NOMO-1 treated with dmso at 0.1 percent for 144 hours (cell line): ENCODE measurements at regions not wholly inside any gene's neighbourhood (a gene's known extent, or its start where the extent isn't known, plus 50 kb on each side); places are given as distances from the start of the nearest gene placed in this dataset.

ENCODE experiments used
- DNase-seq: peaks from one replicate; lab custom pipeline; 2025; ENCODE audit not compliant: unreplicated experiment; lab: John Stamatoyannopoulos, UW

DNA sequence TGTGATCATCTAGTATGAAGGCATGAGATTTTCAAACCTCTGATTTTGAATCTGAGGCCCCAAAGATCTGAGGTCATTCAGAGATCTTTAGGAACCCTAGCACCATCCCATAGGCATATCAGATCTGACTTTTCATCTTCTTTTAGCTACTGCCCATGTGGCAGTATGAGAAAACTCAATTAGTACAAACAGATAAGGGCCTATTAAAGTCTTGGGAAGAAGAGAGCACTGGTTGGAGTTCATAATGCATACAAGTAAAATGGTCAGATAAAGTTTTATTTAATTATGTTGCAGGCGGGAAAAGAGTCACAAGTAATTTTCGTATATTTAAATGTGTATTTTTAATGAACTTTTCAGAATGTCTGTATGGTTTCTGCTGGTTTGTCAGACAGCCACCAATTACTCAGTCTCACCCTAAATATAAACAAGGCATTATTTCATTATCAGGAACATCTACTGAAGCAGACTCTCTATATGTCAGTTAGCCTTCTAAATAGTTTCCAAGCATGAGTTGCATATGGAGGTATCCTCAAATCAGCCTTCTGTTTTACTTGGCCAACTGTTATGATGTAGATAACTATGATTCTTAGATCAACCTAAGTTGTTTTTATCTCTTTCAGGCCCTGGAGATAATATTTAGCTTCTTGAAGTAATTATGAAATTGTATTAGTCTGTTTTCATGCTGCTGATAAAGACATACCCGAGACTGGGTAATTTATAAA lies 340.3 kb upstream of the TBC1D5 start:
- no peak for DNase-seq

DNA sequence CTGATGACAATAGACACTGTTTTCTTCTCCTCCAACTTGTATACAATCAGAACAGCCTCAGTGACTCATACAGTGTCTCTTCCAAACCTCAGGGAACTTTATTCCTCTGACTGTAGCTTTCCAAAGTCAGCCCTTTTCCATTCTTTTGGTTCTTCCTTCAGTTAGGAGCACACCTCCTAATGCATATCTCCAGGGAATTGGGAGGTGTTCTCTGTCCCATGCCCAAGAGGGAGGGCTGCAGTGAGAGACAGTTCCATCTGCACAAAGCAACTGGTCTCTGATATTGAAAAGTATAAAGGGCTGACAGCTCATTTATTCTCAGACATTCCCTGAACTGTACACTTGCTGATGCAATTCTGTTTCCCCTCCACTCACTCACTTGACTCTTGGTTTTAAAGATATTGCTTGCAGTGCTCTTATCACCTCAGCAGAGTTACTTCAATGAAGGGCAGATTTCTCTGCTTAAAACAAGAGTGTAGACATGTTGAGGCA lies 337.8 kb upstream of the TBC1D5 start:
- no peak for DNase-seq

DNA sequence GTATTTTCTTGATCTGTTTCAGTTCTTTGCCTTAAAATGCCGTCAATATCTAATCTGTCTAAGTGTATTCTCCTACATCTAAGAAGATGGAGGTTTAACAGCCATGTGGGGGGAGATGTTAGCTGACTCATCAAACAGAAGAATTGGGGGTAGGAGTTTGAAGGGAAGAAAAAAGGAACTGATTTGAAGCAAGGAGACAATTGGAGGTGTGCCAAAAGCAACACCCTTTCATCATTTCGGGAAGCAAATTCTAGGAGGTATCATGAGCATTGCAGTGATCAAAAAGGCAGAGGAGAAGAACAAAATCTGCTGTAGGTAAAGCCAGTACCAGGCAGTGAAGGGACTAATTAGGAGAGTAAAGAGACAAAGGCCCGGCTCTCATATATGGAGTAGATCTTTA lies 337.3 kb upstream of the TBC1D5 start:
- peak; percentile 77 for DNase-seq

DNA sequence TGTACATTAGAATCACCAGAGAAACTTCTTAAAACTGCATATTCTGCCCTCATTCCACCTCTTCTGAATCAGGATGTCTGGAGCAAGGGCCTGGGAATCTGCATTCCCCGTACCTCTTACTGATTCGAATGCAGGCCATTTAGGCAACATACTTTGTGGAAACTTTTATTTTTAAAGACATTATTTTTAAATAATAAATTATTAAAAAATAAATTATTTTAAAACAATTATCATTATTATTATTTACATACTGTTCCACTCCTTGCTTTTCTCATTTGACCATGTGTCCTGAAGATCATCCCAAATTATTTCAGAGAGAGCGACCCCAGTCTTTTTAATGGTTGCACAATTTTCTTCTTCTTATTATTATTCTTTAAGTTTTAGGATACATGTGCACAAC lies 336.6 kb upstream of the TBC1D5 start:
- no peak for DNase-seq

DNA sequence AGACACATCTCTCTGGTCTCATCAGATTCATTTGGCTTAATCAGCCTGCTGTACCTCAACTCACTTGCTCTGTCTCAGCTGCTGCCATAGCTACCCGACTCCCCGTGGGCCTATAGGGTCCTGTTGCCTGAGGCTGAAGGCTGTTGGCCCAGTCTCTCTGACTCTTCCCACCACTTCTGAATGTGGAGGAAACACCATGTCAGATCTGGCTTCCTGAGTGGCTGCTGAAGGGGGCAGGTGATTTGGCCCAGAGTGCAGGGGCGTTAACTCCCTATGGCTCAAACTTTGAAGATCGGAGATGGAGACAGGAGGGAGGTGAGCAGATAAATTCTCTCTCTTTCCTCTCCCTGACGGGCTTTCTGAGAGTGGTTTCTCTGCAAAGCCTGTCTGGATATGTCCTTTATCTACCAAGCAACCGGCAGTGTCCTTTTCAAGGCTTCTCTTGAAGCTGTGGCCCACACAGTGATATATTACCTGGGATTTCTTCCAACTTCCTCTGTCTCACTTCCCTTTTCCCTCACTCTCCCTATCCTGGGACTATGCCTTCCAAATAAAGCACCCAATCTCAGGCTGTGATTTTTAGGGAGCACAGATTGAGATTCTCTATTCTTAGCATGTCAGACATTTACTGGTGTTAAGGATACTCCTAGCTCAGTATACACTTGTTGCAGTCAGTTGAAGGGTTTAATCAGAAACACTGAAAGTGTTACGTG lies 334.9 kb upstream of the TBC1D5 start:
- no peak for DNase-seq

DNA sequence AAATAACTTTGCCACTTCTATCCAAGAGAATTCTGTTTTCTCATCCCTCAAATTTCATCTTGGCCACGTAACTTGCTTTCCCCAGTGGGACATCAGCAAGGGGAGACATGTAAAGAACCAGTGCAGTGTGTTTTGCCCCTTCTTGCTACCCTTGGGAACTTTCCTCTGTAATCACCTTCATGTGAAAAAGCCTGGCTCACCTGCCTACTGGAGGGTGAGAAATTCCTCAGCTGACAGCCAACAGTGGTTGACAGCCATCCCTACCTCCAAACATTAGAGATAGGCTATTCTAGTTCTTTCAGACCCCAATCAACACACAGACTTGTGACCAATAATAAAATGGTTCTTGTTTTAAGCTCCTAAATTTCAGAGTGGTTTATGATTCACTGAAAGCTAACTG lies 333.9 kb upstream of the TBC1D5 start:
- no peak for DNase-seq

DNA sequence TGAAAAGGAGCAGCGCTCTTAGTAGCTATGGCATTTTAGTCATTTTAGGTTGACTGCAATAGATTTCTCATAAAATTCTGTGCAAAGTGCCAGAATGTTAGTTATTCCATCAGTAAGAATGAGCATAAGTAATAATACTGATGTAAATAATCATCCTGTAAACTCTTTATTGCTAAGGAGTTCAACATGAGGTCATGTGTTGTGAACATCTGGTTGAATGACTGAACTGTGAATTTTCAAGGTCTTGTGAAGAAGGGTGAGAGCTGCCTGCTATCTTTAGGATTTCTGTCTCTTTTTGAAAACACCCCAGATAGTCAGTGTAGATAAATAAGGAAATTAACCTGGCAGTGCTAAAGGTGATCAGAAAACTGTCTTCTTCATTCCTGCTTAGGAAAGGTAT lies 333.4 kb upstream of the TBC1D5 start:
- DNase-seq: no peak

DNA sequence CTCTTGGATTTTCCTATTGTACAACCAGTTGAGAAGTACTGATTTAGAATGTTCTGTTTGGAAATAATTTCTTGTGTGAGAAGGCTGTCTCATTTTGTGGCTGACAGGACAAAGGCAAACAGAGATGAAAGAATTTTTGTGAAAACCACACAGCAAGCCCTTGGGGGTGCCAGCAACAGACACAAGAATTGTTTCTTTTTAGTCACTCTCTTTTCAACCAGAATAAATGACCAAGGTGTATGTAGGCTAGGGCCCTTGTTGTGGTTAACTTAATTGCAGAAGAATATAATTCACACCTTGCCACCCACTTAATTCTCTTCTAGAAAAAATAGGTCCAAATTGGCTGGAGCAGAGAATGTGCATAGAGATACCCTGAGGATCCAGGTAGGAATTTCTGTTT lies 329.4 kb upstream of the TBC1D5 start:
- DNase-seq: no peak

DNA sequence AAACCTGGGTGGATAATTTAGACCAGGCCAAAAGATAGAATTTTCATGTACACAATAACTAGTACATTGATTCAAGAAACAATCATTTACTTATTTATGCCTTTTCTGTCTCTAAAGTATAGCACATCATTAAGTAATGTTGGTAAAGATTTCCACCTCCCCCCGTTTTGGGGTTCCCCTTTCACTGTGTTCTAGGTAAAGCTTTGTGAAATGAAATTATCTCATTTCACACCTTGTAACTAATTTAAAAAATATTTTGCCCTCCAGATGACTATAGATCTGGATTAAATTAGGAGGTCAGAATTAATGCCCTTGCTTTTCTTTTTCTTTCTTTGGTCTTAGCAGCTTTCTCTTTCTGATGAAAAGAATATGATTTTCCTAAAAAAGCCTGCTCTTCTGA lies 328.5 kb upstream of the TBC1D5 start:
- no peak for DNase-seq

DNA sequence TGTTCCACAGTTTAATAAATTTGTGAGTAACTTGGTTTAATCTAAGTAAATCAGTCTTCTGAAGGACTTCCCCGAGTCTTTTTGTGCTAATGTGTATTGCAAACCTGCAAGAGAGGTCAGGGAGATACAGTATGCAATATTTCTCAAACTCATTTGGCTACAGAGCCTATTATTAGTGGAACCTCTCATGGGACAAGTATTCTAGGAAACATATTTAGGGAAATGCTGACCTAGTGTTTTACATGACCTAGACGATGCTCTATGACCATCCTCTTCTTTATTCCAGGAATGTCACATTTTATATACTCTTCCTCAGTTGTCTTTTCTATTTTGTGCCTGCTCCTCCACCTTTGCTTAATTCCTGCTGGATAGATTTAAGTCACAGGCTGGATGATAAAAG lies 327.8 kb upstream of the TBC1D5 start:
- no peak for DNase-seq

DNA sequence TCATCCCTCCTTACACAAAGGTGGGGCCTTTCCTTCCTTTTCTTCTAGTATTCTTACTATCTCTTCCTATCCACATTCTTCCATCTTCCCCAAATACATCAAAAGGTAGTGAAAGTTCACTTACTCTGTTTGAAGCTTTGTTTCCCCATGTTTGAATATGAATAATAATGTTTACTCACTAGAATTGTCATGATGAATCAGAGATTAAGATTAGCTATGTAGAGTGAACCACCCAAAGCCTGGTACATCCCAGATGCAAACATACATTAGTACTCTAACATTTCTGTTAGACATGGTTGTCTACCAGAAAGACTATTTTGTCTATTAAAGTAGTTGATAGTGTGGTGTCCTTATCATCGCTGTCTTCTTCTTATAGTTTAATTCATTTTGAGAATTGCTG lies 327.1 kb upstream of the TBC1D5 start:
- DNase-seq: no peak

DNA sequence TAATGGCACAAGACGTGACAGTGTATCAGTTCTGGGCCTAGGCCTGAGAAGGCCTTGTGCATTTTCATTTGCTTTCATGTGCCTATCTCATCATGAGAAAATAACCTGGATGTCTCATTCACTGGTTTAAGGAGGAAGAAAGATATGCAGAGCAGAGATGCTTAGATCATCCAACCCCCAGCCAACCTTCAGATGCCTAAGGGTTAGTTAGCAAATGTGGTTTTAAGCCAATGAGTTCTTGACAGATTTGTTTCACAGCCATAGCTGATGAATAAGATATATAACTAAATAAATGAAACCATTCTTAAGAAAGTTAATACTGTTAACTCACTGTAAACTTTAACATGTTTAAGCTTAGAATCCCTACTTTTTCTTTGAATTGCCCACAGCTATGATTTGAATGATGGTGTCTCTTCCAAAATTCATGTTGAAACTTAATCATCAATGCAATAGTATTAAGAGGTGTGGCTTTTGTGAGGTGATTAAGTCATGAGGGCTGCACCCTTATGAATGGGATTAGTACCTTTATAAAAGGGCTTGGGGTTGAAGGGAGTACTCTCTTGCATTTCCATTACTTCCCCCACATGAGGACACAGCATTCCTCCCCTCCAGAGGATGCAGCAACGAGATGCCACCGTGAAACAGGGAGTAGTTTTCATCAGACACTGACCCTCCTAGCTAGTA lies 324.6 kb upstream of the TBC1D5 start:
- DNase-seq: no peak

DNA sequence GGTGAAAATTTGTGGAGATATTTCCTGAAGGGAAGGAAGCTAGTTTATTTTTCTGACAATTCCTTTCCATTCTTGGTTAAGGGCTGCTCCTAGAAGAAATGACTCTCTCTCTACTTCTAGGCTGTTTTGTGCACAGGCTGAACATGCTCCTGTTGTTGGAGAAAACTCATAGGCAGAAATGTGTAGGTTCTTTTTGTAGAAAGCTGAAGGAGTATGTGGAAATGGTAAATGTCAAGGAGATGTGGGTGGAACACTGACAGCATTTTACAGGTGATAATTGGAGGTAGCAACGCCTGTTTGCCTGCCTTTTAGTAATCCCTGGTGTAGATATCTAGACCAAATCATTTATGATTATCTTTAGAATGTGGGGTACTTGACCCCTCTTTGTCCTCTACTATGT lies 322.2 kb upstream of the TBC1D5 start:
- DNase-seq: no peak

DNA sequence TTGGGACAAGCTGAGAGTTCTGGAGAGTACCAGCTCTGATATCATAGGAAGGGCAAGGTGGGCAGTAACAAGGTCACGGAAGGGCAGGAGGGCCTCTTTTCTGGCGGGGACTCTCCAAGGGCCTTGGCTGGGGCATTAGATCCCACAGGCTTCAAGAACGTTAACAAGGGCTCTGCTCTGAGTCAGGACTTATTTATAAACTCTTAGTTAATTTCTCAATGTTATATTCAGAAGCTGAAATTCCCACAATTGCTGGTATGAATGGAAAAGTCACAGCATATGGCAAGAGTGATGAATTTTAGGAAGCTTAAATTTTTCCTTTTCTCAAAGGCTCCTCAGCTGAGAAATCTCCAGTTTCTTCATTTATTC lies 320.2 kb upstream of the TBC1D5 start:
- no peak for DNase-seq

DNA sequence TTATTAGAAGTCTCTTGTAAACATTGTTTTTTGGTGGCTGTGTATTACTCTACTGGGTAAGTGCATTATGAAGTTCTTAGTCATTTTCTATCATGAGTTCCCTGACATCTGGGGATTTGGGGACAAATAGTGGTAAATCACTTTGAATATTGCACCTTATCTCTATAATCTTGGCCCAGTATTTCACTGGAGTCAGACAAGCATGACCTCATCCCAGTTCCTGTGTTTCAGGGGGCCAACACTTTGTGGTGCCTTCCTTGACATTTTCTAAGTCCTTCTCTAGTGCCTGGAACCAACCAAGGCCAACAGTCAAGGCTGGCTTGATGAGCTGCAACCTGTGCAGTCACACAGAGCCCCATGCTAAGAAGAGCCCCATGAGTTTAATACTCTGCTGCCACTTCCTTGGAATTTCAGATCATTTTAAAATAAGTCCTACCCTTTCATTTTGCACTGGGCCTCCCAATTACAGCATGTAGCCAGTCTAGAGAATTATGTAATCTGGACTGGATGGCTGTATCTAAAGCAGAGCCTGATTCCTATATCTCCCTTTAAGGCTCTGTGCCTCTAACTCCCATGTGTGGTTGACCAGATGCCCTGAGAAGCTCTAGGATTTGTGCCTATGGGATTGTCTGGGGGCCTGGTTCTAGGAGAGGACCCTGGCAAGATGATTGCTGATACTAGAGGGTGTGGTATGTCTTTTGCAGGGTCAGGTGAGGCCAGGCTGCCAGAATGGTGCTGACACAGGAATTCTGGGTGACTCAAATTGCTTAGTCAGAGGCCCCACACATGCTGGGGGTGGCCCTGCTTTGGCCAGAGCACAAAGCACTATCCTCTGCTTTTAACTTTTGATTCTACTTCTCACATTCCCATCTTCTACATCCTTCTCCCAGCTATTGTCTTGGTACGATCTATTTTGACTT lies 319.6 kb upstream of the TBC1D5 start:
- DNase-seq: no peak

DNA sequence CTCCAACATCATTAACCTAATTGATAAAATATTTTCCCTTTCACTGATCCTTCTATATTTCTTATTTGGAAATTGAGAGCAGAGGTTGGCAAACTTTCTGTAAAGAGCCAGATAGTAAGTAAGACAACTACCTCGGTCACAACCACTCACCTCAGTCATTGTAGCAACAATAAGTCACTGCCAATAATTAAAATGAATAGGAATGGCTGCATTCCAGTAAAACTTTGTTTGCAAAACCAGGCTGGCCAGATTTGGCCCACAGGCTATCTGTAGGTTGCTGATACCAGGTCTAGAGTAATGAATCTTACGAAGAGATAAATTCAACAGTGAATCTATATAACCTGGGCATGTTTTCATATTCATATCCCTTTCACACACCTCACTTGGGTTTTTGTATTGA lies 316.2 kb upstream of the TBC1D5 start:
- no peak for DNase-seq

DNA sequence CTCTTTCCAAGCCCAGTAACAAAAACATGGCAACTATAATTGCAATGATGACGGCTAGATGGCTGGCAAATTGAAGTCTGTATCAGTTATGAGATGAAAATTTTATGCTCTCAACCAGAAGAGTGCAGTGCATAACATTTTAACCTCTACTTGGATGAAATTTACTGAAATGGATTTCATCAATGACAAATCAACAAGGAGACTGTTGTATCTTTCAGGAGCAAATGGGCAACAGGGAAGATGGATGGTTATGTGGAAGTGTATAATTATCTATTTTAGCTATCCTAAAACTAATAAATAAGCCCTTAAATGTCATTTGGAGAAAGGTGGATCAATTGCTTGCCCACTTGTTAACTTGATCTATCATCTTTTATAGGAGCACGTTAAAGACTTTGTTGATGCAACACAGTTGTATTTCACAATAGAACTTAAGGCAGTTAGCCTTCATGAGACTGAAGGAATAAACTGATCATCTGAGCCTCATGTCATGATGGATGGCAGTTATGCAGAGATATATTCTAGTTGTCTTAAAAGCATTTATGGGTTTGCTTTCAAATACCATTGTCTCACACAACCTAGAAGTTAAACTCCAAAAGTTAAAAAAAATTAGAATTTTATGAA lies 315.1 kb upstream of the TBC1D5 start:
- DNase-seq: no peak

DNA sequence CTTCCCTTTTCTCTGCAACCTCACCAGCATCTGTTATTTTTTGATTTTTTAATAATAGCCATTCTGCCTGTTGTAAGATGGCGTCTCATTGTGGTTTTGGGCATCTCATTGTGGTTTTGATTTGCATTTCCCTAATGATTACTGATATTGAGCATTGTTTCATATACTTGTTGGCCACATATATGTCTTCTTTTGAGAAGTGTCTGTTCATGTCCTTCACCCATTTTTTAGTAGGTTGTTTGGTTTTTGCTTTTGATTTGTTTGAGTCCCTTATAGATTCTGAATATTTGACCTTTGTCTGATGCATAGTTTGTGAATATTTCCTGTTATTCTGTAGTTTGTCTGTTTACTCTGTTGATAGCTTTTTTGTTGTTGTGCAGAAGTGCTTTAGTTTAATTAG lies 312.2 kb upstream of the TBC1D5 start:
- DNase-seq: no peak

DNA sequence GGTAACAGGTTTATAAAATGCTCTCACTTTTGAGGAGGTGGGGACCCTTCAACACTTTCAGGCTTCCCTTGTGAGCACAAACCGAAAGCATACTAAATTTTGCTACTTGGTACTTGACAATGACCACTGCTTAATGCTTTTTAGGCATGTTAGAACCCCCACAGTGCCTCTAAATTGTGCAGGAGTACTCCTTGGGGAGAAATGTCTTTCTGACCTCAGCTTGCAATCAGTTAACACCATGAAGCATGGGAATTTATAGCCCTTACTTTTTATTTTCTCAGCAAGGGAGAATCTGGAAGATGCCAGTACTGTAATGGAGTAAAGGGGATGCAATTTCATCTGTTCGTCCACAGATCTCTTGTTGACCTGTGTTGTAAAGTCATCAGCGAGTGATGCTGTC lies 308.9 kb upstream of the TBC1D5 start:
- no peak for DNase-seq

DNA sequence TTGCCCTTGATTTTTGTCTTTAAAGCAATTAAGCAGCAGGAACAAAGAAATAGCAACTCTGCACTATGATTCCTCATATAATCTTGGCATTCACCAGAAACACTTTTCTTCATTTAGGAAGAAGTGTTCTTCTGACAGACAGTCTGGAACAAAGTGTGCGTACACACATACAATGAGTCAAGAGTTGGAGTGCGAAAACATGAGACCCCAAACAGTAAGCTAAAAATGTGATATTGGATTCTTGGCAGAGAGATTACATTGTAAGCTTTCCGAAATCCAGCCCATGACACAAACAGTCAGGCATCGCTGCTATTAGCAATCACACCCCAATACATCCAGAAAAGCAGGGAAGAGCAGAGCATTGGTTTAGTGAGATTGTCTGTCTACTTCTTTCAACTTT lies 306.7 kb upstream of the TBC1D5 start:
- DNase-seq: no peak

DNA sequence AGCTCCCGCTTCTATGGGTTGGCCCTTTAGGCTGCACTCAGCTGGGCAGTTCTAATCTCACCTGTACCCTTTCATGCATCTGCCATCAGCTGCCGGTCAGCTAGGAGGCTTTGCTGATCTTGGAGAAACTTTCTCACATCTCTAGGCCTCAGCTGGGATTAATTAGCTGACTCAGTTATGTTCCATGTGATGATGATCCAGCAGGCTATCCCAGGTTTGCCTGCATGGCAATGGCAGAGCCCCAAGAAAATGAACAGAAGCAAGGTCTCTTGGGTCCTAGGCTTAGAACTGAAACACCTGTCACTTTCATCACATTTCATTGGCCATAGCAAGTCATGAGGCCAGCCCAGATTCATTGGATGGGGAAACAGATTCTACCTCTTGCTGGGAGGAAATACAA lies 304.6 kb upstream of the TBC1D5 start:
- no peak for DNase-seq
